GM19372 (cell line): ENCODE measurements at regions not wholly inside any gene's neighbourhood (a gene's known extent, or its start where the extent isn't known, plus 50 kb on each side); places are given as distances from the start of the nearest gene placed in this dataset.

ENCODE experiments used
- ATAC-seq: cut with Tn5 transposase; IDR thresholded peaks from one replicate; pipeline ENCODE4 v1.9.1; 2021; ENCODE audit warnings: mild to moderate bottlenecking, low read depth, moderate library complexity; ENCODE audit not compliant: unreplicated experiment

GRCh38 chr16:56140645-56141044, 50.6 kb upstream of the GNAO1 start:
- no peak for ATAC-seq

- ATAC-seq: no peak
These were observed 54.0 kb upstream of the GNAO1 start for GRCh38 chr16:56137269-56137668.

- no peak for ATAC-seq
These were observed 55.0 kb upstream of the GNAO1 start for GRCh38 chr16:56136256-56136655.

- no peak for ATAC-seq
These were observed 56.5 kb upstream of the GNAO1 start for GRCh38 chr16:56134790-56135189.

- ATAC-seq: no peak
These were observed 65.4 kb upstream of the GNAO1 start for GRCh38 chr16:56125922-56126321.

GRCh38 chr16:56122251-56122650, 69.0 kb upstream of the GNAO1 start:
- no peak for ATAC-seq

- ATAC-seq: no peak
These were observed 70.2 kb upstream of the GNAO1 start for GRCh38 chr16:56121156-56121500.

GRCh38 chr16:56120447-56121155, 70.7 kb upstream of the GNAO1 start:
- no peak for ATAC-seq

GRCh38 chr16:56119133-56119532, 72.2 kb upstream of the GNAO1 start:
- ATAC-seq: no peak

- ATAC-seq: no peak
These were observed 74.7 kb upstream of the GNAO1 start for GRCh38 chr16:56116577-56116964.

GRCh38 chr16:56115817-56116576, 75.3 kb upstream of the GNAO1 start:
- ATAC-seq: no peak

- ATAC-seq: no peak
These were observed 78.1 kb upstream of the GNAO1 start for GRCh38 chr16:56113223-56113622.

- ATAC-seq: no peak
These were observed 80.2 kb upstream of the GNAO1 start for GRCh38 chr16:56111100-56111499.

- no peak for ATAC-seq
These were observed 81.3 kb upstream of the GNAO1 start for GRCh38 chr16:56109994-56110393.

- no peak for ATAC-seq
These were observed 82.1 kb upstream of the GNAO1 start for GRCh38 chr16:56109205-56109604.

- ATAC-seq: no peak
These were observed 82.6 kb upstream of the GNAO1 start for GRCh38 chr16:56108724-56109123.

GRCh38 chr16:56108056-56108471, 83.2 kb upstream of the GNAO1 start:
- no peak for ATAC-seq

GRCh38 chr16:56106527-56106926, 84.8 kb upstream of the GNAO1 start:
- ATAC-seq: no peak

GRCh38 chr16:56102906-56103305, 88.4 kb upstream of the GNAO1 start:
- no peak for ATAC-seq

- no peak for ATAC-seq
These were observed 89.1 kb upstream of the GNAO1 start for GRCh38 chr16:56102183-56102686.

- no peak for ATAC-seq
These were observed 89.8 kb upstream of the GNAO1 start for GRCh38 chr16:56101480-56101879.

GRCh38 chr16:56097306-56097705, 94.0 kb upstream of the GNAO1 start:
- ATAC-seq: no peak
